Activated gamma-delta T cell treated with anti-CD3 and anti-CD28 coated beads, Interleukin-2, amount 50 U/mL, for 16 hours (primary cell): ENCODE measurements at regions not wholly inside any gene's neighbourhood (a gene's known extent, or its start where the extent isn't known, plus 50 kb on each side); places are given as distances from the start of the nearest gene placed in this dataset.

ENCODE experiments used
- DNase-seq: peaks from one replicate; pipeline ENCODE4 v3.0.0-alpha.2; 2020; ENCODE audit warnings: low read depth

- no peak for DNase-seq
These were observed 98.4 kb upstream of the KAZN start for GRCh38 chr1:14500041-14500440.

GRCh38 chr1:14500912-14501311 lies 97.6 kb upstream of the KAZN start:
- no peak for DNase-seq

GRCh38 chr1:14504517-14504916 lies 94.0 kb upstream of the KAZN start:
- no peak for DNase-seq

- no peak for DNase-seq
These were observed 91.8 kb upstream of the KAZN start for GRCh38 chr1:14506471-14507255.

GRCh38 chr1:14507262-14507661 lies 91.2 kb upstream of the KAZN start:
- no peak for DNase-seq

- no peak for DNase-seq
These were observed 89.9 kb upstream of the KAZN start for GRCh38 chr1:14508613-14509012.

- DNase-seq: no peak
These were observed 87.3 kb upstream of the KAZN start for GRCh38 chr1:14511166-14511680.

- no peak for DNase-seq
These were observed 86.5 kb upstream of the KAZN start for GRCh38 chr1:14511796-14512585.

GRCh38 chr1:14513111-14513510 lies 85.4 kb upstream of the KAZN start:
- no peak for DNase-seq

- no peak for DNase-seq
These were observed 83.7 kb upstream of the KAZN start for GRCh38 chr1:14514739-14515138.

GRCh38 chr1:14516974-14517840 lies 81.3 kb upstream of the KAZN start:
- no peak for DNase-seq

GRCh38 chr1:14517841-14518180 lies 80.7 kb upstream of the KAZN start:
- no peak for DNase-seq

- no peak for DNase-seq
These were observed 78.5 kb upstream of the KAZN start for GRCh38 chr1:14519976-14520375.

GRCh38 chr1:14520514-14521163 lies 77.8 kb upstream of the KAZN start:
- DNase-seq: no peak

GRCh38 chr1:14521622-14522021 lies 76.9 kb upstream of the KAZN start:
- no peak for DNase-seq

- no peak for DNase-seq
These were observed 76.2 kb upstream of the KAZN start for GRCh38 chr1:14522077-14522925.

GRCh38 chr1:14522926-14523241 lies 75.6 kb upstream of the KAZN start:
- DNase-seq: no peak

GRCh38 chr1:14524826-14525636 lies 73.5 kb upstream of the KAZN start:
- DNase-seq: no peak

- DNase-seq: no peak
These were observed 69.0 kb upstream of the KAZN start for GRCh38 chr1:14529475-14529874.

GRCh38 chr1:14531519-14531918 lies 67.0 kb upstream of the KAZN start:
- DNase-seq: no peak
